GM12872 (cell line): ENCODE measurements at regions not wholly inside any gene's neighbourhood (a gene's known extent, or its start where the extent isn't known, plus 50 kb on each side); places are given as distances from the start of the nearest gene placed in this dataset.

Experiments
- CTCF ChIP-seq: IDR thresholded peaks from 3 replicates; pipeline ENCODE4 v1.5.1; 2011; ENCODE audit warnings: low read depth, mild to moderate bottlenecking, low read length, moderate library complexity; ENCODE audit not compliant: insufficient read depth

- no peak for TF ChIP-seq CTCF
These were observed 349.2 kb downstream of the GADD45G start for GRCh38 chr9:89953824-89954615.

- TF ChIP-seq CTCF = no peak
These were observed 350.3 kb downstream of the GADD45G start for GRCh38 chr9:89955144-89955543.

GRCh38 chr9:89955626-89956025 lies 350.8 kb downstream of the GADD45G start:
- TF ChIP-seq CTCF = no peak

- TF ChIP-seq CTCF = no peak
These were observed 351.5 kb downstream of the GADD45G start for GRCh38 chr9:89956331-89956730.

- no peak for TF ChIP-seq CTCF
These were observed 352.1 kb downstream of the GADD45G start for GRCh38 chr9:89956907-89957306.

GRCh38 chr9:89958086-89958485 lies 353.3 kb downstream of the GADD45G start:
- TF ChIP-seq CTCF = no peak

GRCh38 chr9:89961616-89962341 lies 357.0 kb downstream of the GADD45G start:
- TF ChIP-seq CTCF = no peak
